NT2/D1 (cell line): ENCODE measurements at regions not wholly inside any gene's neighbourhood (a gene's known extent, or its start where the extent isn't known, plus 50 kb on each side); places are given as distances from the start of the nearest gene placed in this dataset.

ENCODE experiments used
- DNase-seq: peaks from one replicate; pipeline ENCODE4 v3.0.0-alpha.2; 2011; ENCODE audit warnings: low read depth, low spot score
- H3K27me3 ChIP-seq: 2 replicates; pipeline ENCODE4 v1.6.0; 2011; ENCODE audit warnings: mild to moderate bottlenecking; ENCODE audit not compliant: insufficient read length, insufficient read depth
- H3K36me3 ChIP-seq: 2 replicates; pipeline ENCODE4 v1.6.1; 2011; ENCODE audit warnings: mild to moderate bottlenecking, low read length, mixed read lengths; ENCODE audit not compliant: insufficient read depth, insufficient read length
- H3K4me1 ChIP-seq: 2 replicates; pipeline ENCODE4 v1.5.1; 2011; ENCODE audit not compliant: insufficient read depth, insufficient read length
- H3K4me3 ChIP-seq: 2 replicates; pipeline ENCODE4 v1.5.1; 2011; ENCODE audit warnings: low read depth; ENCODE audit not compliant: insufficient read length
- H3K9ac ChIP-seq: 2 replicates; pipeline ENCODE4 v1.6.0; 2011; ENCODE audit warnings: low read depth; ENCODE audit not compliant: insufficient read length
- H3K9me3 ChIP-seq: 2 replicates; pipeline ENCODE4 v1.5.1; 2011; ENCODE audit warnings: mild to moderate bottlenecking, low read length; ENCODE audit not compliant: insufficient read depth
- SUZ12 ChIP-seq: IDR thresholded peaks from 2 replicates; pipeline ENCODE4 v1.6.1; 2011; ENCODE audit not compliant: insufficient read length, insufficient read depth; ENCODE audit errors: extremely low read depth
- YY1 ChIP-seq: IDR thresholded peaks from 2 replicates; pipeline ENCODE4 v1.6.1; 2011; ENCODE audit not compliant: insufficient read length, insufficient read depth
- ZNF274 ChIP-seq: IDR thresholded peaks from 2 replicates; pipeline ENCODE4 v1.6.1; 2011; ENCODE audit warnings: mild to moderate bottlenecking, low read depth, low read length

GRCh38 chr6:155520078-155520477 lies 64.4 kb upstream of the NOX3 start:
- no peak for TF ChIP-seq ZNF274
- H3K4me3 ChIP-seq: no peak overlapping the region

GRCh38 chr6:155519176-155519738 lies 63.6 kb upstream of the NOX3 start:
- no peak for TF ChIP-seq YY1
- no peak for DNase-seq
- Histone ChIP-seq H3K27me3 (no peaks in the 10 kb centered on the region), H3K9ac (no peak overlapping the region), H3K4me1 (no peaks in the 10 kb centered on the region), H3K9me3 (peaks cover 9% of the 10 kb centered on the region), H3K36me3 (no peaks in the 10 kb centered on the region), H3K4me3 (no peak overlapping the region)

More at GRCh38 chr6:155520078-155520477, 64.4 kb upstream of the NOX3 start:
- no peaks in the 10 kb centered on the region for H3K36me3 ChIP-seq
- peaks cover 1% of the 10 kb centered on the region; the same call in 1 of the 2 replicates for H3K9me3 ChIP-seq
- no peak for DNase-seq
- no peaks in the 10 kb centered on the region for H3K27me3 ChIP-seq
- no peaks in the 10 kb centered on the region for H3K4me1 ChIP-seq
- H3K9ac ChIP-seq: no peak overlapping the region

- Histone ChIP-seq H3K27me3 (no peaks in the 10 kb centered on the region), H3K36me3 (no peaks in the 10 kb centered on the region), H3K4me1 (no peaks in the 10 kb centered on the region), H3K9me3 (peaks cover 9% of the 10 kb centered on the region), H3K4me3 (no peak overlapping the region), H3K9ac (no peak overlapping the region)
- TF ChIP-seq ZNF274 (no peak), SUZ12 (no peak), YY1 (no peak)
- no peak for DNase-seq
These were observed 61.7 kb upstream of the NOX3 start for GRCh38 chr6:155517294-155517693.

GRCh38 chr6:155510879-155511278 lies 55.2 kb upstream of the NOX3 start:
- no peak overlapping the region for H3K4me3 ChIP-seq
- no peaks in the 10 kb centered on the region for H3K27me3 ChIP-seq
- no peaks in the 10 kb centered on the region for H3K36me3 ChIP-seq
- no peak overlapping the region for H3K9ac ChIP-seq
- TF ChIP-seq SUZ12: no peak
- no peak for TF ChIP-seq YY1
- TF ChIP-seq ZNF274: no peak
- DNase-seq: no peak
- no peaks in the 10 kb centered on the region for H3K4me1 ChIP-seq
- H3K9me3 ChIP-seq: peaks cover 9% of the 10 kb centered on the region

- Histone ChIP-seq H3K9me3 (peaks cover 6% of the 10 kb centered on the region), H3K4me1 (no peaks in the 10 kb centered on the region), H3K27me3 (no peaks in the 10 kb centered on the region), H3K36me3 (no peaks in the 10 kb centered on the region), H3K4me3 (no peak overlapping the region), H3K9ac (no peak overlapping the region)
- TF ChIP-seq ZNF274 (no peak), YY1 (no peak), SUZ12 (no peak)
- DNase-seq: no peak
These were observed 54.3 kb upstream of the NOX3 start for GRCh38 chr6:155509743-155510475.

GRCh38 chr6:155505608-155505989 lies 50.0 kb upstream of the NOX3 start:
- H3K4me3 ChIP-seq: no peak overlapping the region
- H3K4me1 ChIP-seq: no peaks in the 10 kb centered on the region
- TF ChIP-seq YY1 (no peak), ZNF274 (no peak), SUZ12 (no peak)
- no peaks in the 10 kb centered on the region for H3K27me3 ChIP-seq
- H3K9me3 ChIP-seq: no peaks in the 10 kb centered on the region
- no peaks in the 10 kb centered on the region for H3K36me3 ChIP-seq
- H3K9ac ChIP-seq: no peak overlapping the region
- no peak for DNase-seq
